ENCODE measurements at regions not wholly inside any gene's neighbourhood (a gene's known extent, or its start where the extent isn't known, plus 50 kb on each side); places are given as distances from the start of the nearest gene placed in this dataset.

- no peak overlapping the region for H3K18ac ChIP-seq (ENCODE audit: insufficient read length, low read depth, low read length)
- no peak overlapping the region for H2AFZ ChIP-seq (ENCODE audit: low read length)
- no CpG with 5 or more reads among the region's 2 CpGs for WGBS (ENCODE audit: extremely low coverage, insufficient read length, low lambda C conversion rate)
- Mint-ChIP-seq H3K9me3 (peaks cover 15 to 22% of the 10 kb centered on the region in 2 experiments), H3K27me3 (ENCODE audit: low read depth) (no peaks in the 10 kb centered on the region), H3K4me1 (peaks cover 24 to 28% of the 10 kb centered on the region in 2 experiments), H3K27ac (no peak overlapping the region), H3K36me3 (ENCODE audit: insufficient read depth in 1 of 3, low read depth in 3 of 3) (peaks cover 3 to 9% (median 6%) of the 10 kb centered on the region in 3 experiments), H3K4me3 (no peak overlapping the region)
- no peak overlapping the region for H3K56ac ChIP-seq (ENCODE audit: insufficient read length, low read depth, low read length)
- no peak overlapping the region for H2BK20ac ChIP-seq (ENCODE audit: low read depth, low read length, poor library complexity, severe bottlenecking)
- no peak overlapping the region for H2BK120ac ChIP-seq (ENCODE audit: low read depth, low read length, poor library complexity, severe bottlenecking)
- DNase-seq, result no peak
- H4K5ac ChIP-seq (ENCODE audit: insufficient read length, low read depth, low read length), result no peak overlapping the region
- H2BK15ac ChIP-seq (ENCODE audit: low read depth, low read length), result no peak overlapping the region
- no peaks in the 10 kb centered on the region for H3K9me3 ChIP-seq (ENCODE audit: control insufficient read depth, low read depth, low read length)
- H3K27me3 ChIP-seq (ENCODE audit: insufficient read depth, low read length), result no peaks in the 10 kb centered on the region
- H4K8ac ChIP-seq (replicated peaks; ENCODE audit: insufficient read length, low read depth, low read length), result no peak overlapping the region
- H3K23me2 ChIP-seq (ENCODE audit: insufficient read length, low read depth, low read length, poor library complexity, severe bottlenecking), result peaks cover 3% of the 10 kb centered on the region
- no peak overlapping the region for H2BK12ac ChIP-seq (ENCODE audit: insufficient read length, low read depth, low read length)
- no peak overlapping the region for H3K4ac ChIP-seq (ENCODE audit: low read depth, low read length)
- TF ChIP-seq CTCF (conservative IDR thresholded peaks at IDR 0.05), result no peak
- no peaks in the 10 kb centered on the region for H3K79me2 ChIP-seq (ENCODE audit: insufficient read depth, low read length)
- H3K4me1 ChIP-seq (ENCODE audit: insufficient read depth, low read length), result peaks cover 4% of the 10 kb centered on the region
- no peak overlapping the region for H3K27ac ChIP-seq (ENCODE audit: insufficient read length, low read depth, low read length)
- H4K91ac ChIP-seq (ENCODE audit: insufficient read length, low read depth, low read length), result no peak overlapping the region
- H3K9ac ChIP-seq (ENCODE audit: extremely low read depth, insufficient read length, low read length), result no peak overlapping the region
- H2BK5ac ChIP-seq (ENCODE audit: insufficient read length, low read length), result no peak overlapping the region
- no peak overlapping the region for H2AK5ac ChIP-seq (ENCODE audit: insufficient read length, low read length)
- no peaks in the 10 kb centered on the region for H3K79me1 ChIP-seq (ENCODE audit: insufficient read depth, low read depth, low read length, poor library complexity, severe bottlenecking)
- no peaks in the 10 kb centered on the region for H4K20me1 ChIP-seq (ENCODE audit: control insufficient read depth, insufficient read depth, insufficient read length)
- H3K23ac ChIP-seq (ENCODE audit: insufficient read length, low read depth, low read length), result no peak overlapping the region
- no peak overlapping the region for H3T11ph ChIP-seq (ENCODE audit: low read length)
- H3K4me2 ChIP-seq (ENCODE audit: insufficient read depth, insufficient read length, low read length), result no peak overlapping the region
- no peak overlapping the region for H3K14ac ChIP-seq (ENCODE audit: insufficient read depth, low read length)
Measured at GRCh38 chr12:14243941-14244340, 121.5 kb upstream of the ATF7IP start.
